Stomach (tissue), 4 donors: ENCODE measurements at regions not wholly inside any gene's neighbourhood (a gene's known extent, or its start where the extent isn't known, plus 50 kb on each side); places are given as distances from the start of the nearest gene placed in this dataset.

Source experiments
- EP300 ChIP-seq: sonication (generic); formaldehyde crosslinking; IDR thresholded peaks from one replicate; pipeline ENCODE4 v1.6.1; 2017; ENCODE audit warnings: antibody characterized with exemption
- POLR2A ChIP-seq, 4 donors: fragments of 450-650 bp; IDR thresholded peaks; one replicate each; pipeline ENCODE4 v1.6.1; 2016; ENCODE audit warnings: antibody characterized with exemption in 4 of 4, control low read depth in 2 of 4, mild to moderate bottlenecking in 1 of 4, moderate library complexity in 1 of 4
- POLR2AphosphoS5 ChIP-seq, 3 donors: sonication (generic); formaldehyde crosslinking; IDR thresholded peaks; one replicate each; pipeline ENCODE4 v1.6.1; 2016; ENCODE audit warnings: antibody characterized with exemption in 3 of 3
- TF ChIP-seq, protein P1 (sequence below), 7 experiments: fragments of 450-650 bp in 4 of 7; fragments of 200-600 bp in 3 of 7; sonication (generic) in 3 of 7; IDR thresholded peaks; one replicate each; pipeline ENCODE4 v1.5.1; 2016 to 2019; ENCODE audit warnings: antibody characterized with exemption in 7 of 7, control low read depth in 2 of 7, mild to moderate bottlenecking in 1 of 7

DNA sequence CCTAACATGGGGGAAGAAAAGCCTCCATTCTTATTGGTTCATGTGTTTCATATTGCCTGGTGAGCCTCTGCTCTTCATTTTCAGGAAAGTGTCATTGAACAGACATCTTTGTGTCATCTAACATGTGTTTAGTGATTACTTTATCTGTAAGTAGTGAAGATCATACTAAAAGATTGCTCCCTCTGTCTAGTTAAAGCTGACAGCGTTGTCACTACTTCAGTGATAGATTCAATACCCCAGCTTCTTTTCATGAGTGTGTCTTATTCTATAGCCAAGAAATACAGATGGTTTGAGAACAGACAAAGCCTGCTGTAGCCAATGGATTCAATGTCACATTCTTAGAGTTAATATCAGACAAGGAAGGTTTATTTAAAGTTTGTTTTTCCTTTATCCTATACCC is 85.1 kb downstream of the NKX6-1 start:
- TF ChIP-seq, protein P1, sequence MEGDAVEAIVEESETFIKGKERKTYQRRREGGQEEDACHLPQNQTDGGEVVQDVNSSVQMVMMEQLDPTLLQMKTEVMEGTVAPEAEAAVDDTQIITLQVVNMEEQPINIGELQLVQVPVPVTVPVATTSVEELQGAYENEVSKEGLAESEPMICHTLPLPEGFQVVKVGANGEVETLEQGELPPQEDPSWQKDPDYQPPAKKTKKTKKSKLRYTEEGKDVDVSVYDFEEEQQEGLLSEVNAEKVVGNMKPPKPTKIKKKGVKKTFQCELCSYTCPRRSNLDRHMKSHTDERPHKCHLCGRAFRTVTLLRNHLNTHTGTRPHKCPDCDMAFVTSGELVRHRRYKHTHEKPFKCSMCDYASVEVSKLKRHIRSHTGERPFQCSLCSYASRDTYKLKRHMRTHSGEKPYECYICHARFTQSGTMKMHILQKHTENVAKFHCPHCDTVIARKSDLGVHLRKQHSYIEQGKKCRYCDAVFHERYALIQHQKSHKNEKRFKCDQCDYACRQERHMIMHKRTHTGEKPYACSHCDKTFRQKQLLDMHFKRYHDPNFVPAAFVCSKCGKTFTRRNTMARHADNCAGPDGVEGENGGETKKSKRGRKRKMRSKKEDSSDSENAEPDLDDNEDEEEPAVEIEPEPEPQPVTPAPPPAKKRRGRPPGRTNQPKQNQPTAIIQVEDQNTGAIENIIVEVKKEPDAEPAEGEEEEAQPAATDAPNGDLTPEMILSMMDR (IDR thresholded peaks at IDR 0.05) = no peak
- TF ChIP-seq POLR2A (IDR thresholded peaks at IDR 0.05) (no peak), POLR2AphosphoS5 (IDR thresholded peaks at IDR 0.05) (no peak), EP300 (no peak)
